ENCODE measurements at regions not wholly inside any gene's neighbourhood (a gene's known extent, or its start where the extent isn't known, plus 50 kb on each side); places are given as distances from the start of the nearest gene placed in this dataset.

- TF ChIP-seq ZNF354B (CRISPR knock-in tag; IDR thresholded peaks at IDR 0.05) (no peak), ZBTB39 (CRISPR knock-in tag; IDR thresholded peaks at IDR 0.05) (0 out of 2 replicates have a peak, but pooled peaks have one; percentile 63), IRX3 (CRISPR knock-in tag; IDR thresholded peaks at IDR 0.05; ENCODE audit: borderline replicate concordance, low read depth) (no peak), ARID5B (CRISPR knock-in tag; IDR thresholded peaks at IDR 0.05) (peak; percentile 89), ZNF746 (CRISPR knock-in tag; IDR thresholded peaks at IDR 0.05) (no peak), MAFF (IDR thresholded peaks at IDR 0.05; ENCODE audit: low read depth, low read length) (no peak), NR2F6 (IDR thresholded peaks at IDR 0.05) (peak; percentile 67), NR2F6 (CRISPR knock-in tag; IDR thresholded peaks at IDR 0.05) (peak; percentile 81), ZNF644 (CRISPR knock-in tag; IDR thresholded peaks at IDR 0.05; ENCODE audit: low read depth) (peak; percentile 94), ZNF788 (CRISPR knock-in tag; IDR thresholded peaks at IDR 0.05; ENCODE audit: borderline replicate concordance) (no peak), MIER3 (CRISPR knock-in tag; IDR thresholded peaks at IDR 0.05; ENCODE audit: borderline replicate concordance) (no peak), TBX3 (IDR thresholded peaks at IDR 0.05; ENCODE audit: borderline replicate concordance) (no peak), PBX2 (CRISPR knock-in tag; IDR thresholded peaks at IDR 0.05) (no peak), ZNF383 (CRISPR knock-in tag; IDR thresholded peaks at IDR 0.05; ENCODE audit: borderline replicate concordance) (no peak), ZBTB20 (CRISPR knock-in tag; IDR thresholded peaks at IDR 0.05; ENCODE audit: borderline replicate concordance, low read depth) (no peak), CBFB (CRISPR knock-in tag; IDR thresholded peaks at IDR 0.05) (no peak), ZBTB38 (CRISPR knock-in tag; IDR thresholded peaks at IDR 0.05) (no peak; the same call in 1 of the 2 replicates), ZBTB8A (CRISPR knock-in tag; IDR thresholded peaks at IDR 0.05; ENCODE audit: borderline replicate concordance, low read depth) (no peak), PHF21A (CRISPR knock-in tag; IDR thresholded peaks at IDR 0.05) (peak; percentile 83; the same call in 1 of the 2 replicates), NFKB2 (CRISPR knock-in tag; IDR thresholded peaks at IDR 0.05; ENCODE audit: borderline replicate concordance) (no peak), PTBP1 (IDR thresholded peaks at IDR 0.05; ENCODE audit: low read depth, low read length, poor library complexity, severe bottlenecking) (no peak), ZNF160 (CRISPR knock-in tag; IDR thresholded peaks at IDR 0.05) (no peak), TRIM22 (IDR thresholded peaks at IDR 0.05) (no peak), HDAC6 (IDR thresholded peaks at IDR 0.05; ENCODE audit: low read depth, low read length) (no peak)
Measured at GRCh38 chr6:11431455-11431937, 106.1 kb upstream of the TMEM170B start (continued).

Data from HepG2 (cell line).